ENCODE measurements at regions not wholly inside any gene's neighbourhood (a gene's known extent, or its start where the extent isn't known, plus 50 kb on each side); places are given as distances from the start of the nearest gene placed in this dataset.
A peak's percentile ranks its signal among the peaks of the same experiment; 100 is the strongest.

GRCh38 chr13:76499891-76500290 lies 386.3 kb downstream of the KCTD12 start:
- intact Hi-C loops (cut with micrococcal nuclease): no loop called here
- ATAC-seq (no peak), DNase-seq (no peak)

- DNase-seq: no peak
- ATAC-seq: no peak
- intact Hi-C loops (cut with micrococcal nuclease): no loop called here
Measured at GRCh38 chr13:76489274-76489673, 396.9 kb downstream of the KCTD12 start.

- ATAC-seq (no peak), DNase-seq (no peak)
- intact Hi-C loops (cut with micrococcal nuclease): no loop called here
Measured at GRCh38 chr13:76481738-76482137, 404.5 kb downstream of the KCTD12 start.

- DNase-seq: no peak
- no peak for ATAC-seq
- intact Hi-C loops (cut with micrococcal nuclease): no loop called here
Measured at GRCh38 chr13:76474966-76475365, 411.2 kb downstream of the KCTD12 start.

GRCh38 chr13:76474356-76474755 lies 411.8 kb downstream of the KCTD12 start:
- no peak for DNase-seq
- no peak for ATAC-seq
- intact Hi-C loops (cut with micrococcal nuclease): no loop called here

GRCh38 chr13:76473552-76474134 lies 412.6 kb downstream of the KCTD12 start:
- intact Hi-C loops (cut with micrococcal nuclease): loop anchor here (2.0 kb wide), 1 partner anchor 597 kb away; no protein-coding TSS in a partner anchor
- ATAC-seq (peak; percentile 97), DNase-seq (peak; percentile 37)

- ATAC-seq (no peak), DNase-seq (no peak)
- intact Hi-C loops (cut with micrococcal nuclease): loop anchor here (2.0 kb wide), 1 partner anchor 596 kb away; no protein-coding TSS in a partner anchor
Measured at GRCh38 chr13:76472916-76473315, 413.3 kb downstream of the KCTD12 start.

GRCh38 chr13:76471486-76471885 lies 414.7 kb downstream of the KCTD12 start:
- ATAC-seq: no peak

GRCh38 chr13:76470991-76471390 lies 415.2 kb downstream of the KCTD12 start:
- intact Hi-C loops (cut with micrococcal nuclease): no loop called here
- ATAC-seq (no peak), DNase-seq (no peak)

More at GRCh38 chr13:76471486-76471885, 414.7 kb downstream of the KCTD12 start:
- intact Hi-C loops (cut with micrococcal nuclease): no loop called here
- DNase-seq: no peak

GRCh38 chr13:76466043-76466442 lies 420.2 kb downstream of the KCTD12 start:
- no peak for DNase-seq
- intact Hi-C loops (cut with micrococcal nuclease): loop anchor here (10.0 kb wide), 1 partner anchor 241 kb away; no protein-coding TSS in a partner anchor
- no peak for ATAC-seq

- intact Hi-C loops (cut with micrococcal nuclease): loop anchor here (10.0 kb wide), 1 partner anchor 239 kb away; no protein-coding TSS in a partner anchor
- ATAC-seq (no peak), DNase-seq (no peak)
Measured at GRCh38 chr13:76463314-76463713, 422.9 kb downstream of the KCTD12 start.

GRCh38 chr13:76461999-76462398 lies 424.2 kb downstream of the KCTD12 start:
- DNase-seq: no peak
- intact Hi-C loops (cut with micrococcal nuclease): loop anchor here (10.0 kb wide), 1 partner anchor 237 kb away; no protein-coding TSS in a partner anchor
- no peak for ATAC-seq

GRCh38 chr13:76461484-76461883 lies 424.7 kb downstream of the KCTD12 start:
- intact Hi-C loops (cut with micrococcal nuclease): loop anchor here (10.0 kb wide), 1 partner anchor 237 kb away; no protein-coding TSS in a partner anchor
- ATAC-seq (no peak), DNase-seq (no peak)

GRCh38 chr13:76459863-76460262 lies 426.3 kb downstream of the KCTD12 start:
- no peak for DNase-seq
- ATAC-seq: no peak
- intact Hi-C loops (cut with micrococcal nuclease): loop anchor here (10.0 kb wide), 1 partner anchor 235 kb away; no protein-coding TSS in a partner anchor

- ATAC-seq (no peak), DNase-seq (no peak)
- intact Hi-C loops (cut with micrococcal nuclease): no loop called here
Measured at GRCh38 chr13:76455960-76456359, 430.2 kb downstream of the KCTD12 start.

GRCh38 chr13:76454991-76455390 lies 431.2 kb downstream of the KCTD12 start:
- ATAC-seq: no peak
- DNase-seq: no peak
- intact Hi-C loops (cut with micrococcal nuclease): no loop called here

GRCh38 chr13:76449716-76450115 lies 436.5 kb downstream of the KCTD12 start:
- no peak for ATAC-seq
- intact Hi-C loops (cut with micrococcal nuclease): no loop called here
- no peak for DNase-seq

- ATAC-seq: no peak
- intact Hi-C loops (cut with micrococcal nuclease): no loop called here
- no peak for DNase-seq
Measured at GRCh38 chr13:76446191-76446590, 440.0 kb downstream of the KCTD12 start.

- DNase-seq (no peak), ATAC-seq (no peak)
- intact Hi-C loops (cut with micrococcal nuclease): no loop called here
Measured at GRCh38 chr13:76440568-76440967, 445.6 kb downstream of the KCTD12 start.

GRCh38 chr13:76439546-76439945 lies 446.7 kb downstream of the KCTD12 start:
- intact Hi-C loops (cut with micrococcal nuclease): no loop called here
- DNase-seq: no peak
- ATAC-seq: no peak

- DNase-seq (no peak), ATAC-seq (no peak)
- intact Hi-C loops (cut with micrococcal nuclease): no loop called here
Measured at GRCh38 chr13:76438050-76438449, 448.2 kb downstream of the KCTD12 start.

Measured in left ventricle myocardium superior (tissue), 1 donor.